ENCODE measurements at regions not wholly inside any gene's neighbourhood (a gene's known extent, or its start where the extent isn't known, plus 50 kb on each side); places are given as distances from the start of the nearest gene placed in this dataset.

DNA sequence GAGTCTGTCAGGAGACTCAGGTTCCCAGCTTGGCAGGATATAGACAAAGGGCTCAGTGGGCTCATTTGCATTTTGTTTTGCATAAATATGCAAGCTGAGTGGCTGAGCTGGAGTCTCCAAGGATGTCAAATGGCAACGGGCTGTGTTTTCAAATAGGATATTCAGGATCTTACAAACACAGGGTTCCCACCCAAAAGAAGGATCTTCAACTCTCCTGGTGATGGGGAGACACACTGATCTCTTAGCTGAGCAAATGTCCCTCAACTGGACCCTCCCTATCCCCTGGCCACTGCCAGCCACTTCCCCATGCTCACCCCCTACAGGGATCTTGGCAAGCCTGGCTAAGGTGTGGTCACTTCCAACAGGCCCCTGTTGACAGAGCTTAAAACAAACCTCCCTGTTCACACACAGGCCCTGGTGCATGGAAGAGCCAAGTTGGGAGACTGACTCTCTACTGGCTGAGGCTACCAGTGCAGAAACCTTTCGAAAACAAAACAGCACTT lies 61.6 kb downstream of the SOX9 start:
- TF ChIP-seq TAF1 (IDR thresholded peaks at IDR 0.05; ENCODE audit: borderline replicate concordance, insufficient read depth, low read length) (no peak), POLR2AphosphoS5 (IDR thresholded peaks at IDR 0.05; ENCODE audit: low read depth, low read length) (no peak), SIN3A (IDR thresholded peaks at IDR 0.05; ENCODE audit: borderline replicate concordance, insufficient read depth, low read length) (no peak)
- TF ChIP-seq, protein P1, sequence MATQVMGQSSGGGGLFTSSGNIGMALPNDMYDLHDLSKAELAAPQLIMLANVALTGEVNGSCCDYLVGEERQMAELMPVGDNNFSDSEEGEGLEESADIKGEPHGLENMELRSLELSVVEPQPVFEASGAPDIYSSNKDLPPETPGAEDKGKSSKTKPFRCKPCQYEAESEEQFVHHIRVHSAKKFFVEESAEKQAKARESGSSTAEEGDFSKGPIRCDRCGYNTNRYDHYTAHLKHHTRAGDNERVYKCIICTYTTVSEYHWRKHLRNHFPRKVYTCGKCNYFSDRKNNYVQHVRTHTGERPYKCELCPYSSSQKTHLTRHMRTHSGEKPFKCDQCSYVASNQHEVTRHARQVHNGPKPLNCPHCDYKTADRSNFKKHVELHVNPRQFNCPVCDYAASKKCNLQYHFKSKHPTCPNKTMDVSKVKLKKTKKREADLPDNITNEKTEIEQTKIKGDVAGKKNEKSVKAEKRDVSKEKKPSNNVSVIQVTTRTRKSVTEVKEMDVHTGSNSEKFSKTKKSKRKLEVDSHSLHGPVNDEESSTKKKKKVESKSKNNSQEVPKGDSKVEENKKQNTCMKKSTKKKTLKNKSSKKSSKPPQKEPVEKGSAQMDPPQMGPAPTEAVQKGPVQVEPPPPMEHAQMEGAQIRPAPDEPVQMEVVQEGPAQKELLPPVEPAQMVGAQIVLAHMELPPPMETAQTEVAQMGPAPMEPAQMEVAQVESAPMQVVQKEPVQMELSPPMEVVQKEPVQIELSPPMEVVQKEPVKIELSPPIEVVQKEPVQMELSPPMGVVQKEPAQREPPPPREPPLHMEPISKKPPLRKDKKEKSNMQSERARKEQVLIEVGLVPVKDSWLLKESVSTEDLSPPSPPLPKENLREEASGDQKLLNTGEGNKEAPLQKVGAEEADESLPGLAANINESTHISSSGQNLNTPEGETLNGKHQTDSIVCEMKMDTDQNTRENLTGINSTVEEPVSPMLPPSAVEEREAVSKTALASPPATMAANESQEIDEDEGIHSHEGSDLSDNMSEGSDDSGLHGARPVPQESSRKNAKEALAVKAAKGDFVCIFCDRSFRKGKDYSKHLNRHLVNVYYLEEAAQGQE (IDR thresholded peaks at IDR 0.05; ENCODE audit: insufficient read depth in 1 of 2, low read depth in 2 of 2, low read length in 2 of 2) = no peak

All from PFSK-1 (cell line).